NCI-H748 treated with DMSO at 0.1 percent for 48 hours (cell line): ENCODE measurements at regions not wholly inside any gene's neighbourhood (a gene's known extent, or its start where the extent isn't known, plus 50 kb on each side); places are given as distances from the start of the nearest gene placed in this dataset.
A peak's percentile ranks its signal among the peaks of the same experiment; 100 is the strongest.

Source experiments
- DNase-seq: peaks from one replicate; lab custom pipeline; 2025; lab: John Stamatoyannopoulos, UW

DNA sequence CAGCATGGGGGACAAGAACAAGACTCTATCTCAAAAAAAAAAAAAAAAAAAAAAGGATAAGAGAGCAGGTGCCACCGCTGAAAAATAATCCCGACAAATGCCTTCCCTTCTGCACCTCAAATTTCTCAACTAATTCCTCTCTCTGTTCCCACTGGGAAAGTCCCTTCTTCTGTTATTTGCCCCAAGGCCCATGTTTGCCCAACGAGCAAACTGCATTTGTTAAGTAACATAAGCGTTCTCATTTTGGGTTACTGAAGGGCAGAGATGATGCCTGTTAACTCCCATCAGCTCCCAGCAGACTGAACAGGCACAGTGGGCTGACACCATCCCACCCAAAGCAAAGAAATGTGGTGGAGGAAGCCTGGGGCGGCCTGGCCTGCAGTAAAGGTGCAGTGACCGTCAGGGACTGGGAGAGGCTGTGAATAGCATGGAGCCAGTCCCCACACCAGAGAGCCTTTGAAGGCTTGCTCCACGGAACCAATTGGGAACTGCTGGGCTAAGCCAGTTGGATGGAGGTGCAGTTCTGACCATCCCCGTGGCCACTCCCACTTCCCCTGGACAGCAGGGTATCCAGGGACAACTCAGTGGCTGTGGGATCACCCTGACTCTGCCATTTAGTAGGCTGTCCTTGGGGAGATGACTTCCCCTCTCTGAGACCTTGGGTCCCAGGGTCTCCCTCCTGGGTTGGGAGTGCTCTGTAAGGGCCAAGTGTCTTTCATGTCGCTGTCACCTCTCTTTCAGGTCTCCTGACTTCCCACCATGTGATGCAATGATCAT lies 149.7 kb upstream of the IER5L start:
- no peak for DNase-seq

GRCh38 chr9:129326061-129327005 lies 148.3 kb upstream of the IER5L start:
- no peak for DNase-seq

DNA sequence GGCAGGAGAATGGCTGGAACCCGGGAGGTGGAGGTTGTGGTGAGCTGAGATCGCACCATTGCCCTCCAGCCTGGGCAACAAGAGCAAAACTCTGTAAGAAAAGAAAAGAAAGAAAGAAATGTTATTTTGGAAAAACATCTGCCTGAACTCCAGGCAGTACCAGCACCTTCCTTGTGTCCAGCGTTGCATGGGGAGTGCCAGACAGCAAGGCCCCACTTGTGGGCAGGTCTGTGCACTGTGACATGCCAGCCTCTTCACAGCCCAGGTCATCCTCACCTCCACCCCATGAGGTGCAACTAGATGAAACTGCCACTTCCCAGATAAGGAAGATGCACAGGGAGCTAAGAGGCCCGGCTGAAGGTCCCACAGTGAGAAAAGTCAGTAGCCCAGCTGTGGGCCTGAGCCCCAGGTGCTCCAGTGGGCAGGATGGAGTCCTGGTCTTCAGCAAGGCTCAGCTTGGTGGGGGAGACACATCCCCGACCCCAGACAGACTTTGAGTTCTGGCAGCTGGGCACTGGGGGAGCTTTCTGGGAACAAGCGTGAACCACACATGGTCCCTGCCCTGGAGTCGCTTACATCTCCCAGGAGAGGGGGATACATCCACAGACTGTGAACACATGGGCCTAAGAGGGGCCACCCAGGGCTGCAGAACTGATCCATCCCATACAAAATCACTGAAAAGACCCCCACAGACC lies 146.9 kb upstream of the IER5L start:
- no peak for DNase-seq

- no peak for DNase-seq
Observed at GRCh38 chr9:129323999-129324553, 146.0 kb upstream of the IER5L start.

DNA sequence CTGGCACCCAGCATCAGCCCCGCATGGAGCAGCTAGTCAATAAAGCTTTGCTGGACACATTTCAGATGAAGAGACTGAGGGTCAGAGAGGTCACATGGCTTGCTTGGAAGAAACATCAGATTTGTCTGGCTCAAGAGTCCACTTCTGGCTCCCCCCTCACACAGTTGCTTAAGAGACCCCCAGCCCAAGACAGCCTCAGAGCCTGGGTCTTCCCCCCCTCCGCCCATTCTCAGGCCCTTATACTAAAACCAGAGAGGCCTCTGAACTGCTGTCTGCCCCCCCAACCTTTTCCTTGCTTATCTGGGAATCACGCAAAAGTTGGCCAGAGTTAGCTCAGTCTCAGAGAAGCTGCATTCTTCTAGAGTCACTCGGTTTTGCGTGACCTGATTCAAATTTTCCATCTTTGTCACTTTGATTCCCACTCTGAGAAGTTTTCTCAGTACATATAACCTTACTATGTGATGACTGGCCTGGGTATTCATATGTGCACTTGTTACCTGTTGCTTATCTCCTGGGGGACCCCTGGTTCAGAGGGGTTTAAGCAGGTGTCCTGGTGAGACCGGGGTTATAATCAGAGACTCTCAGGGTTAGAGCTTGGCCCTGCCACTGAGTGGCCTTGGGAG lies 145.4 kb upstream of the IER5L start:
- no peak for DNase-seq

DNA sequence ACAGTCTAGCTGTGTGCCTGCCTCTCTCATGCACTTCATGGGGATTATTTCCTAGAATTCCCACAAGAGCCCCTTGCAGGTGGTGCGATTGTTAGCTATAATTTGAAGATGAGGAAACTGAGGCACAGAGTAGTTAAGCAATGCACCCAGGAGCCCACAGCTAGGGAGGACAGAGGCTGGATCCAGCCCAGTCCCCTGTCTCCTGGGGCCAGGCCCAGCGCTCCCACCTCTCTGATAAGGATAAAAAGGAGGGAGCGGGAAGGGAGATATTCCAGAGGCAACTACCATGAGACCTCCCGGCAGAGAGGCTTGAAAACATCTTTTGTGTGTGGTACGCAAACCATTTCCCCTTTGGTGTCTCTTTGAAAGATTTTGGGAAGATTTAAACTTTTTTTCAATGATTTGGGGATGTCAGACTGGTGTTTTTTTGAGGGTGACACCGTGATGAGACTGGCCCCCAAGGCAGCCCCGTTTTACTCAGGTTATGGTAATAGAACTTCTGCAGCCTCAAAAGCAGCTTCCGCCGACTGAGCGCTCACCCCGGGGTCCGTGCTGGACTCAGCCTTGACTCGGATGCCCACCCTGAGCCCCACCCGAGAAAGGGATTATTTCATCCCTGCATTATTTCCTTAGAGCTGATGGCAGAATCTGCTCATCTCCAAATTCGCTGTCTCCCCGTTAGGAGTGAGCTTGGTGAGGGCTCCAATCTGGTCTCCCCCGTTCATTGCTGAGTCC lies 144.7 kb upstream of the IER5L start:
- no peak for DNase-seq

DNA sequence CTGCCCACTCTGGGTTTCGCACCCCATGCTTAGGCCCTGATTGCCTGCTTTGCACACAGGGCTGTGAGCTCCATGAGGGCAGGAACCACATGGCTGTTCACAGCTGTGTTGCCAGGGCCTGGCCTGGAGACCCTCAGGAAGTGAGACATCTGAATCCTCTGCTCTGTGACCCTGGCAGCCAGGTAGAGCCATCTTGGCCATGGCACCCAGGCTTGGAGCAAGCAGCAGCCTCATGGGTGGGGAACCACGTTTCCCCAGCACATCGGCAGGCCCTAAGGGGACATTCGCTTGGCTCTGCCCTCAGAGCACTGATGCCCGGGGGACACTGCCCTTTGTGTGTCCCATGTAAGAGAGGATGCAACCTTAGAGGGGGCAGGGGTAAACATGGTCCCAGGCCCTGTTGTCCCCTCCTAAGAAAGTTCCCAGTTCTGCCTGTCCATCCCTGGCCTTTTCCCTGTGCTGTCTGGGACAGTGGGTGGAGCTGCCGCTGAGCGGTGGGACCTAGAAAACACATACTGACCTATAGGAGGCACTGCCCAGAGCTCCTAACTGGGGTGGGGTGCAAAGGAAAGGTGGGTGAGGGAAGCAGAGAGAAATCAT lies 144.1 kb upstream of the IER5L start:
- DNase-seq: no peak

DNA sequence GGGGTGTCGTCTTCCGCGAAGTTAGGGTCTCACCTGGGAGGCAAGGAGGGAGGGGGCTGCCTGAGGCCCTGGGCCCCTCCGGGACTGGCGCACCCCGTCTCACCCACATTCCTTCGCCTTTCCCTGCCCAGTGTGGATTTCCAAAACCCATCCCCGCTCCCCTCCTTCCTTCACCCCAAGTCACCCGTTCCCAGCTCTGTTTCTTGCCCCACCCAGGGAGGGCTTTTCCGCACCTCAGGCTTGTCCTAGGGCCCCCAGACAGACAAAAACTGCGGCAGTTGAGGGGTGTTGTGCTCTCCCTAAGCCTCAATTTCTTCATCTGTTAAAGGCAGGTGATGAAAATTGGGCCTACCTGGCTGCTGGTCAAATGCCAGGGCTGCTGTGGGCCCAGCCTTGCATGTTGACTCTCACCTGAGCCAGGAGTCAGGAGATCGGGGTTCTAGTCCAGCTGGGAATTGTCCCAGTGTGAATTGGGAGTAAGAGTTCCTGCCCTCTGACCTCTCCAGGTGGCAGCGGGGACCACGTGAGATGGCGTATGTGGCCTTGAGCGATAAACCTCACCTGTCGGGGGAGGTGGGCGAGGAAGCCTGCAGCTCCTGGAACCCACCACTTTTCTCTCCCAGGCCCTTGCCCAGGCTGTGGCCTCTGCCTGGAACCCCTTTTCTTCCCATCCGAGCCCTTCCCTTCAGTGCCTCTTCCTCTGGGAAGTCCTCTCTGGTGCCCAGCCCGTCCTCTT lies 143.4 kb upstream of the IER5L start:
- DNase-seq: no peak

DNA sequence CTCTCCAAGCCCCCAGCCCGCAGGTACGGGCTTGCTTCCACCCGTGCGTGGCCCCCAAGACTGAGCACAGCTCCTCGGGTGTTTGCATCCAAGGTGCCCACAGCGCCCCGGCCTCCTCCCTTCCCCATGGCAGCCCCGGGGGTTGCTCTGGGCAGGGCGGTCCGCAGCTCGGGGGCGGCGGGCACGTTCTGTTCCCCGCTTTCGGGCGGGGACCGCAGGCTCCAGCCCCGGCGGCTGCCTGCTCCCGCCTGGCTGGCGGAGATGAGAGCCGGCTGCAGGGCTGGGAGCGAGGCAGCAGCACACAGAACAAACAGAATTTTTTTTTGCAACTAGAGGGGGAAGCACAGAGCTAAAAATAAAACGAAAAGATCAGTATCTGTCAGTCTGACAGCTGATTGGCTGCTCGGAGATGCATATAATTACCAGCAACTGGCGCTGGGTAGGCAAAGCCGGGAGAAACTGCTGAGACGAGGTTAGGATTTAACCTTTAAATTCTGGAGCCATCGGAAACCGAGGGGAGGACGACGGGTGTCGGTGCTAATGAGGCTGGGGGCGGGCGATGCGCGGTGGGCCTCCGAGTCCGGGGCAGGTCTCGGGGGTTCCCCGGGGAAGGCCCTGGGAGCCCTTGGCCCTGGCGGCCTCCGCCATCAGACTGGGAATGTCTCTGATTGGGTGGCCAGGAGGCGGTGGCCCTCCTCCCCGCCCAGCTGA lies 142.7 kb upstream of the IER5L start:
- DNase-seq: peak; percentile 13

DNA sequence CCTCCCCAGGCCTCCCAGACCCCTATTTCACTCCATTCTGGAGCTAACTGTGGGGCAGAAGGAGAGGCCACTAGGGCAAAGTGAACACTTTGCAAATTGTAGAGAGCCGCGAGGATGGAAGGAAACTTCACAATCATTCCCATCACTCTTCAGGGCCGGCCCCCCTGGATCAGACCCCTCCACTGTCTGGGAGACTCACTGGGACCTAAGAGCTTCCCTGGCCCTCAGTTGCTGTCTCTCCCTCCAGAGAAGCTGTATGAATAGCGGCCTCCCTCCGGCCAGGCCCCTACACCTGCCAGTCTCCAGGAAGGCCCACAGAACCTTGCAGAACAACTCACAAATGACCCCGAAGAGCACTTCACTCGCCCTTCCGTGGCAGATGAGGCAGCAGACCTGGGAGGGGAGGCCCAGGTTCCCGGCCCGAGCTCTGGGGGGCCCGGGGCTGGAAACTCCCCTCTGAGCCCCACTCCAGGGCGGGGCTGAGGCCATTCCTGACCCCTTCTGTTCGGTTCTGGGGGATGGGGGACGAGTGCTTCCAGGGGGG lies 141.9 kb upstream of the IER5L start:
- DNase-seq: no peak

- DNase-seq: no peak
Observed at GRCh38 chr9:129319076-129319937, 141.2 kb upstream of the IER5L start.

DNA sequence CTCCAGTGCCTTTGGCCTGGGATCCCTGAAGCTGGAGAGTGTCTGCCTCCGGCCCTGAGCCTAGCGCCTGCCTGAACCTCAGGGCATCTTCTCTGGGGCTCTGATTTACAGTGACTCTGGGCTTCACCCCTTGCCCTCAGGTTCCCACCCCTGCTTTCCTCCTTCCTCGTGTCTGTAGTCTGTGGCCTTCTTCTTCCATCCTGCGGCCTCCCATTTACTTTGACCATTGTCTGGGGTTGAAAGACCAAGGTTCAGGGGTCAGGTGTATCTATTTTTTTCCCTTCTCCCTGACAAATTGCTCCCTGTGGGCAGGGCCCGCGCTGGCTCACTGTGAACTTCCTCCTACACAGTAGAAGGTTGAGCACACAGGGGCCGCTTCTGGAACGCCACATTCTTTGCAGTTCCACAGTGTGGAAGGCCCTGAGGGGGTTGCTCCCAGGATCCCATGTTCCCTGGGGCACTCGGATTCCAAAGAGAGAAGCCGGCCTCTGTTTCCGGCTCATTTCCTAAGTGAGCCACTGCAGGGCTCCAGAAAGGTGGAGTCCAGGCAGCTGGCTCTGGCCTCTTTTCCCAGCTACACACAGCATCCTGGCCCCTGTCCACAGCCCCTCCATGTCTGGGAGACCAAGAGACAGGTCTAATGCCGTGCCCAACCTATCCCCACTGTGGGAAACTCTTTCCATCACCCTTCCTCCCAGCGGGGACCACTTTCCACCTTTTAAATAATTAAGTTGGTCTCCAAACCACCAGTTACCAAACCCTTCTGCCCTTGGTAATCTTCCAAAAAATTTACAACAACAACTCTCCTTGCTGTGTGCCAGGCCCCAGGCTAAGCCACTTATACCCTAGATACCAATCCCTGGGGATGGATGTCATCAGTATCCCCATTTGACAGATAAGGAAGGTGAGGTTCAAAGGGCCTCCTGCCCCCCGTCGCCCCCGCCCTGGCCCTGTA lies 140.3 kb upstream of the IER5L start:
- DNase-seq: no peak

DNA sequence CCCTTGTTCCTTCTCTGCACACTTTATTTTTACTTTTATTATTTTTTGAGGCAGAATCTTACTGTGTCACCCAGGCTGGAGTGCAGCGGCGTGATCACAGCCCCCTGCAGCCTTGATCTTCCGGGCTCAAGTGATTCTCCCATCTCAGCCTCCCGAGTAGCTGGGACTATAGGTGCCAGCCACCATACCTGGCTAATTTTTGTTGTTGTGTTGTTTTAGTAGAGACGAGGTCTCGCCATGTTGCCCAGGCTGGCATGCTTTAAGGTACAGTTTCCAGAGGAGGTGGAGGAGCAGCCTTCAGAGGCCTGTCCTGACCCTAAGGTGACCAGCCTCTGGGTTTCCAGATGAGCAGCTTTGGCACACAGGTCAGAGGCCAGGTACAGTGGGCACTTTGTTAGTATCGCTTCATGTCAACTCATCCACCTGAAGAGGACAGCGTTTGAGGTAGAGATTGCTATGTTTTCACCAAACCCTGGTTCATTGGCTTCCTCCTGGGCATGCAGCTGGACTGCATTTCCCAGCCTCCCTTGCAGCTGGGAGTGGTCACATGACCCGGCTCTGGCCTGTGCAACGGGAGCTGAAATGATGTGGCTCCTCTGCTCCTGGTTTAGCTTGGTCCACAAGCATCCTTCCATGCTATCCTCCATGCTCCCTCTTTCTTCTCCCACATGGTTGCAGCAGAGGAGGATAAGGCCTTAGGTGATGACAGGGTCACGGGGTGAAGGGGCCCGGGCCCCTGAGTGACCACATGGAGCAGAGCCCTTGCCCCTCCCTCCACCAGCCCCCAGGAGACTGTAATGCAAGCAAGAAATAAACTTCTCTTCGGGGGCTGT lies 139.3 kb upstream of the IER5L start:
- DNase-seq: no peak

- DNase-seq: no peak
Observed at GRCh38 chr9:129316281-129317030, 138.4 kb upstream of the IER5L start.

DNA sequence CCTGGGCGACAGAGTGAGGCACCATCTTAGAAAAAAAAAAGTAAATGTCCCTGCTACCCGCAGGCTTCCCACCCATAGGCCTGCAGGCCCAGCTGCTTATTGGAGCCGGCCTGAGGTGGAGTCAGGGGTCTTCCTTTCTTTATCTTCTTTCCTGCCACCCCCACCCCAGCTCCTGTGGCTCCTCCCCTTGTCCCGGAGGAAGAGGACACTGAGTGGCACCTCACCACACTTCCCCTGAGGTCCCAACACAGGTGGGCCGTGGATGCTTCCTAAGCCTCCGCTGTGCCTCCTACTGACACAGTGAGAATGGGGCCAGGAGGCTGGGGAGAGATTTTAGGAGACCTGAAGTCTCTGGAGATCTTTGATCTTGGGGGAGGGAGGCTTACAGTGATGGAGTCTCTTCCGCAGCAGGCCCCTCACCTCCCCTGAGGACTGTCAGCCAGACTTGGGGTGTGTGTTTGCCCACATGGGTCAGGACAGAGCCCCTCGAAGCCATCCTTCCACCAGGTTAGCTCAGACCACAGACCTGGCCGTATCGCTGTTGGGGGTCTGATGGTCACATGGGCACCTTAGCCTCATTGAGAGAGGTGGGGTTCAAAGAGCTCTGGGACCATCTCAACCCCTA lies 135.4 kb upstream of the IER5L start:
- DNase-seq: no peak
